Embryonic facial prominence (tissue), 1 donor: ENCODE measurements at regions not wholly inside any gene's neighbourhood (a gene's known extent, or its start where the extent isn't known, plus 50 kb on each side); places are given as distances from the start of the nearest gene placed in this dataset.
"Not testable (repeated sequence)": the region's sequence is repeated elsewhere in the genome, so short reads cannot be mapped to it uniquely, and the experiment has no call there.

Source experiments
- DNase-seq: peaks from one replicate; pipeline ENCODE4 v3.0.0-alpha.2; 2016; ENCODE audit errors: extremely low spot score

DNA sequence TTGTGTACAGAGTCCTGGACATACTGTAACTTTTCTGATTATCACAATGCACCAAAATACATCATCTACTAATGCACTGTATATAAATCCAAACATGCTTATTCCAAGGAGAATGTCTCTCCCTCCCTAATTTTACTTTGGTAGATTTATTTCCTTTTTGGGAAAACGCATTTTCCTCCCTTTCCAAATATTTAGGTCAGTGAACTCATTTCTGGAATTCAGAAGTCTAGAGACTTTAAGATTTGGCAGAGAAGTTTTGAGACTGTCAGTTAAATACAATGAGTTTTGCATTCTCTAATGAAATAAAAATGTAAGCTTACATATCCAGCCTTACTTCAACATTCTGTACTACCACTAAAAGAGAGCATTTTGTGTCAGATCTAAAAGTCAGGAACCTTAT lies 165.8 kb upstream of the EDNRB start:
- DNase-seq, result no peak

DNA sequence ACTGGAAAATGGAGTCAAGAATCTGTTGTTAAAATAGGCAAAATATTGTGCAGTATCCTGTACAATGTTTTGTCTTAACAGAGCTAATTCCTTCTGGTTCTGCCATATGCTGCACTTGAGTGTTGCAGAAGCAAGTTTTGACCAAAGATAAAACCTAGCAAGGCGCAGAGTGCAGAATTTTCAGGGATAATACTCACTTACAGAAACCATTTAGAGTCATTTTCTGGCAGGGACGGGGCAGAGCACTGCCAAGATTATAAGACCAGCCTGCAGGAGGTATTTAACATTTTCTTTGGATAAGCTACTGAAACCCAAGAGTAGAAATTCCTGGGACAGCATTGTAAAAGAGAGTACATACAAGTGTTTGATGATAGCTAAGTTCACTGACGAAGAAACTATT lies 159.5 kb upstream of the EDNRB start:
- no peak for DNase-seq

GRCh38 chr13:78067290-78067689 lies 148.7 kb upstream of the EDNRB start:
- DNase-seq, result no peak

DNA sequence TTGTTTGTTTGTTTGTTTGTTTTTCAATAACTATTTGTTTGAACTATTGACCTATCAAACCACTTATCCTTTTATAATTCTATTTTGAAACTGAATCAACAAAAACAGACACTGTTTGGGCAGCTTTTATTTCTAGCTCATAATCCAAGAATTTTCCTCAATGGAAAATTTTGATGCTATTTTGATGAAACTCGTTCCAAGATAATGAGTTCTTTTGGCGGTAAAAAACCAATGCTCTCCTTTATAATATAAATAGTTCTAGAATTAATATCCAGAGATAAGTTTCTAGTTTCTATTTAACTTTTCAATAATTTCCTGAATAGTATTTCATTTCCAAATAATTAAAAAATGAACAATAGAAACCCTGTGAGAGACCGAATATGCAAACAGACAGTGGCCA lies 146.5 kb upstream of the EDNRB start:
- DNase-seq, result no peak

- DNase-seq, result no peak
These were observed 143.2 kb upstream of the EDNRB start for GRCh38 chr13:78061806-78062205.

- no peak for DNase-seq
These were observed 142.3 kb upstream of the EDNRB start for GRCh38 chr13:78060966-78061365.

DNA sequence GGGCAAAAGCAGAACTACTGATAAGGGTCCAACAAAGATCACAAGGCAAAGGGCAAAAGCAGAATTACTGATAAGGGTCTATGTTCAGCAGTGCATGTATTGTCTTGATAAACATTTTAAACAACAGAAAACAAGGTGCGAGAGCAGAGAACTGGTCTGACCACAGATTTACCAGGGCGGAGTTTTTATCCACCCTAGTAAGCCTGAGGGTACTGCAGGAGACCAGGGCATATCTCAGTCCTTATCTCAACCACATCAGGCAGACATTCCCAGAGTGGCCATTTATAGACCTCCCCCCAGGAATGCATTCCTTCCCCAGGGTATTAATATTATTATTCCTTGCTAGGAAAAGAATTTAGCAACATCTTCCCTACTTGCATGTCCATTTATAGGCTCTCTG lies 138.2 kb upstream of the EDNRB start:
- DNase-seq, result not testable (repeated sequence)

DNA sequence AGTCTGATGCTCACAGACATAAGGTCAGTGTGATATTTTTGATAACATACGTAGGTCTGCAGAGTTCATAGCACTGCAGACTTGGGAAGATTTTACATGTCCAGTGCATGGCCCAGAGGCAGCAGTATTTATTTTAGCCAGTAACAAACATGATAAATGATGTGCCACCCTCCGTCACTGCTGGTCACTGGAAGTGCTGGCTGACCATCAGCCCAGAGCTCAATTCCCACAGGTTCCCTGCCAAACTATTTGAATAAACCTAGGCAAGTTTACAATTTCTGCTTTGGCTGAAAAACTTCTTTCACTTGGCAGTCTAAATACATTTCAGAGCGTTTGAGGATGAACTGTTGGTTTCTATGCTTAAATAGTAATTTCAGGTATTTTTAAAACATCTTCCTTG lies 135.5 kb upstream of the EDNRB start:
- DNase-seq, result no peak

DNA sequence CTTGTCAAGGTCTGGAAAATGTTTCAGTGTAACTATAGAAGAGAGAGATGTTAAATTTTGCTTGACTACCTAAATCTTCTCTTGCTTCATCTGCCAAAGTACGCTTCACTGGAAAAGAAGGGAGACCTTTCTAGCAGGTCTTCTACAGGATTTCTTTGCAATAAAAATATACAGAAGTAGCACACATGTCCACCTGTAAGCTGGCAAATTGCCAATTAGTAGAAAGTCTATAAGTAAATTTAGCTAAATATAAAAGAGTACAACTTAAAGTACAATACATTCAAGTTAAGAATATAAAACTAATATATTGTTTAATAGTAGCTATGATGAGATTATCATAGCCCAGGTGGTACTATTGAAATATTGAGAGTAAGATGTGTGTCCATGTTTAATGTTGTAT lies 128.5 kb upstream of the EDNRB start:
- no peak for DNase-seq

DNA sequence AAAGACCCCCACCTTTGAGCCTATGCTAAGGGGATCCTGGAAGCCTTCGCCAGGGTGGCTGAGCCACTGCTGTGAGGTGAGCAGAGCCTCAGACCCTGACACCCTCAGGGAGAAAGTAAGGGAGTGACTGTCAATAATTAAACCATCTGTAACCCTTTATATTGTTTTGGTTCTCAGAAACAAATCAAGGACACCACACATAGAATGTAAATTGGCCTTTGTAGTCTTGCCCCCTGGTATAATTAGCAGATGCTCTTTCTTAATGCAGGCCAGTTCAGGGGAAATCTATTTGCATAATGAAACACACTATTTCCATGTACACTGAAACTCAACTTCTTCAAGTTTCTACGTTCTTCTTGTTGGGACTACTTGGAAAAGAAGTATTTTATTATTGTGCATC lies 127.7 kb upstream of the EDNRB start:
- DNase-seq, result no peak

GRCh38 chr13:78045916-78046315 lies 127.3 kb upstream of the EDNRB start:
- no peak for DNase-seq

DNA sequence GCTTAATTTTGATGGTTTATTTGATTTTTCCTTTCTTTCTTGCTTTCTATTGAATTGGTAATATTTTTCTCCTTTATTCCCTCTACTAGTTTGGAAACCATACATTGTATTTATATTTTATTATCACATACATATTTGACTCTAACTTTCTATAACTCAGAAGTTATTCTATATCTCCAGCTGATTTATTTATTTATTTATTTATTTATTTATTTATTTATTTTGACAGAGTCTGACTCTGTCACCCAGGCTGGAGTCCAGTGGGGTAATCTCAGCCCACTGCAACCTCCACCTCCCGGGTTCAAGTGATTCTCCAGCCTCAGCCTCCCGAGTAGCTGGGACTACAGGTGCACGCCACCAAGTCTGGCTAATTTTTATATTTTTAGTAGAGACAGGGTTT lies 122.7 kb upstream of the EDNRB start:
- not testable (repeated sequence) for DNase-seq

- no peak for DNase-seq
These were observed 121.7 kb upstream of the EDNRB start for GRCh38 chr13:78040205-78040830.

DNA sequence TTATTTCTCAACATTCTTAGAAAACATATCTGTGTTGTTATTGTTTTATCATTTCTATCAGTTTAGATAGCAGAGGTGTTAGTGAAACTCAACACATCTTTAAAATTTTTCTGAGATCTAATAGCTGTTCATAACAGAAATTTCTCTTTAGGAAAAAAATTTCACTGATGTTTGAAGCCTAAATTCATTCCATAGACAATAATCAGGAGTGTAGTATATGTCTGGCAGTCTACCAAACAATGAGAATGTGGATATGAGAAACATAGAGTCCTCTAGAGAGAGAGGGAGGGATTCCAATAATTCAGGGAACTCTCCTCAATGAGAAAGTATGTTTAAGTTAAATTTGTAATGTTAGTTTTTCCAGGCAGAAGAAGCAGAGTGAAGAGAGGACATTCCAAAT lies 118.2 kb upstream of the EDNRB start:
- DNase-seq, result no peak

DNA sequence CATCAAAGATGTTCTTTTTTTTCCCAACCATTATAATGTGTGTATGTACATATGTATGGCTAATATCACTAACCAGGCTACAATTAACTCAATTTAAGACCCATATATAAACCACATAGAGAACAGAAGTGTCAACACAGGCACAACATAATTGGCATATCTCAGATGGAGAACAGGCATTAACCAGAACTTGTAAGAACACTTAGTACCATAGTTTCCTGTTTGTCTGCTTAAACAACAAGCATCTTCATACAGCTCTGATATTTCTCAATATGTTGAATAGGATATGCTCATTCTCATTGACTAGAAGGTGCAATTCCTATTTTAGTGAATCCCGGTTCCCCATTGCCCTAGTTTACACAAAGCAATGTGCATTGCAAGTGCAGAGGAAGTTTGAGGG lies 116.9 kb upstream of the EDNRB start:
- no peak for DNase-seq

DNA sequence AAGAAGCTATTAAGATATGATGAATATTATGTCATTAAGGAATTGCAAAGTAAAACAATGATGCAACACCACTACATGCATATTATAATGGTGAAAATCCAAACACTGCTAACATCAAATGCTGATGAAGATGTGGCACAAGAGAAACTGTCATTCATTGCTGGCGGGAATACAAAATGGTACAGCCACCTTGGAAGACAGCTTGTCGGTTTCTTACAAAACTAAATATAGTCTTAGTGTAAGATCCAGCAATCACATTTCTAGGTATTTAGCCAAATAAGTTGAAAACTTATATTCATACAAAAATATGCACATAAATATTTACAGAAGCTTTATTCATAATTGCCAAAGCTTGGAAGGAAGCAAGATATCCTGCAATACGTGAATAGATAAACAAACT lies 114.9 kb upstream of the EDNRB start:
- DNase-seq, result no peak

GRCh38 chr13:78032132-78032531 lies 113.5 kb upstream of the EDNRB start:
- no peak for DNase-seq

GRCh38 chr13:78030341-78030896 lies 111.8 kb upstream of the EDNRB start:
- no peak for DNase-seq

- DNase-seq, result no peak
These were observed 111.3 kb upstream of the EDNRB start for GRCh38 chr13:78029901-78030300.

DNA sequence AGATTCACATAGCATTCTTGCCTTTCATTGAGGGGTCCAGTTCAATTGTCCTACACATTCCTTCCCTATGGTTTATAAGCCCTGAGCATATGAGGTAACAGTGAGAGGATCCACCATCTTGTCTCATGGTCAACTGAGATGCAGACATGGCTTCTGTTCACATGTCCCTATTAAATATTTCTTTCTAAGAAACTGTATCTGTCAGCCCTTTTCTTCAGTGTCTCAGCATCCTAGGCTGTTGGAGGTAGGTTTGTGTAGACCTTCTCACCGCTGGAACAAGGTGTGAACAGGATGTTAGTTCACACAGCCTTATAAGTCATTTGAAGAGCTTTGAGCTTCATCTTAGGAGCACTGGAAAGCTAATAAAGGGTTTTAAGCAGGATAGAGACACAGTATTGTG lies 110.3 kb upstream of the EDNRB start:
- no peak for DNase-seq

DNA sequence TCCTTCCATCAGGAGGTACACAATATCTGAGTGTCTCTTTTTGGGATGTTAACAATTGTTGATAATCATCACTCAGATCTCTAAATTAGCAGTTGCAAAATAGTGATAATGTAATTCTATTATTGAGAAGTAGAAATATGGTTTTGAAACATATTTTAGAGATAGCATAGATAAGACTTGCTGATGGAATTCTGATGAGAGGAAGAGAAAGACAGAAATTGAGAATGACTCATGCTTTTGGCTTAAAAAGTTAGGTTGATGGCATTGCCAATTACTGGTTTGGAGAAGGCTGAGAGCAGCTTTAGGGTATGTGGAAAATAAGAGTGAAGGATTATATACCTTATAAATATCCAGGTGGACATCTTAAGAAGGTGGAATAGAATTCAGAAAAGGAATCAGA lies 106.4 kb upstream of the EDNRB start:
- DNase-seq, result no peak

- DNase-seq, result no peak
These were observed 103.7 kb upstream of the EDNRB start for GRCh38 chr13:78022164-78022877.

DNA sequence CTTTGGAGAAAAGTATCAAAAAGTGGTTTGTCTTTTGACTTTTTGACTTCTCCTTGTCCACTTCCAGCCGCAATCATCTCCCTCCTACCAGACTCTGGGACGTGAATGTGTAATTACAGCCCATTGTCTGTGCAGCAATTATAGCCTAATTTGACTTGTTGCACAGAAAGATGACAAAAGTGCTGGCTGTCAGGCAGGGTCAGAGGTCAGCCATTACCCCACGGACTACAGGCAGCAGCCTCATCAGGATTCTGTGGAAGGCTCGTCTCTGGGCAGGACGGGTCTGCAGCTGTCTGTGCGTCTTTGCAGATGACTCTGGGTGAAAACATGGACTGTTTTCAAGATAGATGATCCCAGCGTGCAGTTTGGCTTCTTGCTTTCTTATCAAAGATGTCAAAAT lies 102.2 kb upstream of the EDNRB start:
- no peak for DNase-seq

GRCh38 chr13:78015782-78016181 lies 97.2 kb upstream of the EDNRB start:
- DNase-seq, result no peak
